ENCODE measurements at regions not wholly inside any gene's neighbourhood (a gene's known extent, or its start where the extent isn't known, plus 50 kb on each side); places are given as distances from the start of the nearest gene placed in this dataset.

DNA sequence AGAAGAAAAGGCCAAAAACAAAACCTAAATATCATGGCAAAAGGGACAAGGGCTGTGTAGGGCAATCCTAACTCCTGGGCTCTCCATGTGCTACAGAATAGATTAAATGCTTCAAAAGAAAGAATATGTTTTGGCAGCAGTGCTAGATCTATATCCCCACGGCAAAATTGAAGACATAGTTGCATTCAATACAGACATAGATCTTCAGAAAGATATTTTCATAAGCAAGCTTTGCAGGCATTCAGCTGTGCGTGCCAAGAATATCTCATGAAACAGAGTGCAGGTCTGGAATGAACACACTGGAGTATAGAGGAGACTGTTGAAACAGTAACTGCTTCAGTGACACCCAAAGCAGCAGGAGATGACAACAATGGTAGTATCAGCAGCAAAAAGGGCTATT is 1476.9 kb downstream of the ARAP2 start:
- TF ChIP-seq, protein P1, sequence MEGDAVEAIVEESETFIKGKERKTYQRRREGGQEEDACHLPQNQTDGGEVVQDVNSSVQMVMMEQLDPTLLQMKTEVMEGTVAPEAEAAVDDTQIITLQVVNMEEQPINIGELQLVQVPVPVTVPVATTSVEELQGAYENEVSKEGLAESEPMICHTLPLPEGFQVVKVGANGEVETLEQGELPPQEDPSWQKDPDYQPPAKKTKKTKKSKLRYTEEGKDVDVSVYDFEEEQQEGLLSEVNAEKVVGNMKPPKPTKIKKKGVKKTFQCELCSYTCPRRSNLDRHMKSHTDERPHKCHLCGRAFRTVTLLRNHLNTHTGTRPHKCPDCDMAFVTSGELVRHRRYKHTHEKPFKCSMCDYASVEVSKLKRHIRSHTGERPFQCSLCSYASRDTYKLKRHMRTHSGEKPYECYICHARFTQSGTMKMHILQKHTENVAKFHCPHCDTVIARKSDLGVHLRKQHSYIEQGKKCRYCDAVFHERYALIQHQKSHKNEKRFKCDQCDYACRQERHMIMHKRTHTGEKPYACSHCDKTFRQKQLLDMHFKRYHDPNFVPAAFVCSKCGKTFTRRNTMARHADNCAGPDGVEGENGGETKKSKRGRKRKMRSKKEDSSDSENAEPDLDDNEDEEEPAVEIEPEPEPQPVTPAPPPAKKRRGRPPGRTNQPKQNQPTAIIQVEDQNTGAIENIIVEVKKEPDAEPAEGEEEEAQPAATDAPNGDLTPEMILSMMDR (IDR thresholded peaks at IDR 0.05) = no peak
- no peak for TF ChIP-seq POLR2A (IDR thresholded peaks at IDR 0.05)

Measured in adrenal gland (tissue), 5 donors.